ENCODE measurements at regions not wholly inside any gene's neighbourhood (a gene's known extent, or its start where the extent isn't known, plus 50 kb on each side); places are given as distances from the start of the nearest gene placed in this dataset.

- no peak for DNase-seq (ENCODE audit: low read depth)
- H3K4me3 ChIP-seq (ENCODE audit: low read depth, low read length): no peak overlapping the region
- no peak for TF ChIP-seq CTCF (conservative IDR thresholded peaks at IDR 0.05; ENCODE audit: low read depth, low read length)
Observed at GRCh38 chr4:19544446-19545125, 707.1 kb upstream of the SLIT2 start.

GRCh38 chr4:19540859-19541540, 710.7 kb upstream of the SLIT2 start:
- no peak overlapping the region for H3K4me3 ChIP-seq (ENCODE audit: low read depth, low read length)
- TF ChIP-seq CTCF (conservative IDR thresholded peaks at IDR 0.05; ENCODE audit: low read depth, low read length): no peak
- DNase-seq (ENCODE audit: low read depth): no peak

GRCh38 chr4:19539201-19539600, 712.5 kb upstream of the SLIT2 start:
- DNase-seq (ENCODE audit: low read depth): no peak
- no peak overlapping the region for H3K4me3 ChIP-seq (ENCODE audit: low read depth, low read length)
- TF ChIP-seq CTCF (conservative IDR thresholded peaks at IDR 0.05; ENCODE audit: low read depth, low read length): no peak

GRCh38 chr4:19534159-19534558, 717.5 kb upstream of the SLIT2 start:
- H3K4me3 ChIP-seq (ENCODE audit: low read depth, low read length): no peak overlapping the region
- no peak for TF ChIP-seq CTCF (conservative IDR thresholded peaks at IDR 0.05; ENCODE audit: low read depth, low read length)
- DNase-seq (ENCODE audit: low read depth): no peak

GRCh38 chr4:19531906-19532848, 719.5 kb upstream of the SLIT2 start:
- DNase-seq (ENCODE audit: low read depth): no peak
- H3K4me3 ChIP-seq (ENCODE audit: low read depth, low read length): no peak overlapping the region
- TF ChIP-seq CTCF (conservative IDR thresholded peaks at IDR 0.05; ENCODE audit: low read depth, low read length): no peak

- TF ChIP-seq CTCF (conservative IDR thresholded peaks at IDR 0.05; ENCODE audit: low read depth, low read length): no peak
- no peak overlapping the region for H3K4me3 ChIP-seq (ENCODE audit: low read depth, low read length)
- no peak for DNase-seq (ENCODE audit: low read depth)
Observed at GRCh38 chr4:19523964-19524363, 727.7 kb upstream of the SLIT2 start.
